C4-2B (cell line): ENCODE measurements at regions not wholly inside any gene's neighbourhood (a gene's known extent, or its start where the extent isn't known, plus 50 kb on each side); places are given as distances from the start of the nearest gene placed in this dataset.

ENCODE experiments used
- CTCF ChIP-seq: fragments of 450-650 bp; conservative IDR thresholded peaks from 2 replicates; pipeline ENCODE4 v1.5.1; 2017; ENCODE audit warnings: mild to moderate bottlenecking
- ZFX ChIP-seq: fragments of 450-650 bp; IDR thresholded peaks from 2 replicates; pipeline ENCODE4 v1.6.1; 2017

- TF ChIP-seq CTCF (no peak), ZFX (no peak)
Measured at GRCh38 chr18:22844628-22845027, 88.5 kb upstream of the RBBP8 start.
